ENCODE measurements at regions not wholly inside any gene's neighbourhood (a gene's known extent, or its start where the extent isn't known, plus 50 kb on each side); places are given as distances from the start of the nearest gene placed in this dataset.
"Not testable (repeated sequence)": the region's sequence is repeated elsewhere in the genome, so short reads cannot be mapped to it uniquely, and the experiment has no call there.

DNA sequence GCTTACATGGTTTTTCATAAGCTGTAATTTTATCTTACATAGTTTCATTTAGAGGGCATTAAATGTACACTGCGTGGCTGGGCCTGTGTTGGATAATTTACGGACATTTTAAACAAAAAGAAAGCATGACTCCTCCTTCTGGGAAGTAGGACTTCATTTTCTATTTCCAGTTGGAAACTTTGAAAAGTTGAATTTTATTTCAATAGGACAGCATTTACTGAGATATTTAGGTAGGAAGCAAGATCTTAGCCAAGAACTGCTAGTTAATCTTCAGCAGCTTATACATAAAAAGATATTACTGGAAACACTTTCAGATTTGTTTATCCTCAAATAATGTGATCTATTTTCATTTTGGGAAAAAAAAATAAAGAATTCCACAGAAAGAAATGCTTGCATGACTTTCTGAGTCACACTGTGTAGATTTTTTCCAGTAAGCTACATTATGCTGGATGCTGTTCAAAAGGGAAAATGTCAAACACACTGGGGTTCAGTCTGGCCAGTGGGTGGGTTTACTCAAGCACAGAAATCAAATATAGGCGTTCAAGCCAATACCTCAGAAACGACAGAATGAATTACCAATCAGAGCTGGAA lies 239.4 kb upstream of the KRR1 start (continued):
- TF ChIP-seq, protein P1, sequence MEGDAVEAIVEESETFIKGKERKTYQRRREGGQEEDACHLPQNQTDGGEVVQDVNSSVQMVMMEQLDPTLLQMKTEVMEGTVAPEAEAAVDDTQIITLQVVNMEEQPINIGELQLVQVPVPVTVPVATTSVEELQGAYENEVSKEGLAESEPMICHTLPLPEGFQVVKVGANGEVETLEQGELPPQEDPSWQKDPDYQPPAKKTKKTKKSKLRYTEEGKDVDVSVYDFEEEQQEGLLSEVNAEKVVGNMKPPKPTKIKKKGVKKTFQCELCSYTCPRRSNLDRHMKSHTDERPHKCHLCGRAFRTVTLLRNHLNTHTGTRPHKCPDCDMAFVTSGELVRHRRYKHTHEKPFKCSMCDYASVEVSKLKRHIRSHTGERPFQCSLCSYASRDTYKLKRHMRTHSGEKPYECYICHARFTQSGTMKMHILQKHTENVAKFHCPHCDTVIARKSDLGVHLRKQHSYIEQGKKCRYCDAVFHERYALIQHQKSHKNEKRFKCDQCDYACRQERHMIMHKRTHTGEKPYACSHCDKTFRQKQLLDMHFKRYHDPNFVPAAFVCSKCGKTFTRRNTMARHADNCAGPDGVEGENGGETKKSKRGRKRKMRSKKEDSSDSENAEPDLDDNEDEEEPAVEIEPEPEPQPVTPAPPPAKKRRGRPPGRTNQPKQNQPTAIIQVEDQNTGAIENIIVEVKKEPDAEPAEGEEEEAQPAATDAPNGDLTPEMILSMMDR (IDR thresholded peaks at IDR 0.05) = no peak
- TF ChIP-seq FOSL2 (IDR thresholded peaks at IDR 0.05; ENCODE audit: borderline replicate concordance, low read depth) (peak; percentile 67), GATA2 (CRISPR knock-in tag; IDR thresholded peaks at IDR 0.05) (no peak), TCF12 (IDR thresholded peaks at IDR 0.05) (0 out of 2 replicates have a peak, but pooled peaks have one; percentile 38), MEF2A (IDR thresholded peaks at IDR 0.05; ENCODE audit: borderline replicate concordance, low read depth) (no peak), POLR2AphosphoS5 (IDR thresholded peaks at IDR 0.05; ENCODE audit: low read depth, low read length) (no peak), NRF1 (IDR thresholded peaks at IDR 0.05; ENCODE audit: low read depth, low read length) (no peak), RFX5 (IDR thresholded peaks at IDR 0.05; ENCODE audit: low read length) (no peak), TEAD4 (IDR thresholded peaks at IDR 0.05; ENCODE audit: borderline replicate concordance, insufficient read depth) (peak; percentile 65; the same call in 1 of the 2 replicates), SIN3A (IDR thresholded peaks at IDR 0.05; ENCODE audit: borderline replicate concordance, low read depth, low read length) (no peak), NFIC (IDR thresholded peaks at IDR 0.05; ENCODE audit: borderline replicate concordance) (peak; percentile 35), GABPA (IDR thresholded peaks at IDR 0.05; ENCODE audit: low read depth) (no peak), RAD21 (IDR thresholded peaks at IDR 0.05; ENCODE audit: low read length) (no peak)
- TF ChIP-seq, protein P2, sequence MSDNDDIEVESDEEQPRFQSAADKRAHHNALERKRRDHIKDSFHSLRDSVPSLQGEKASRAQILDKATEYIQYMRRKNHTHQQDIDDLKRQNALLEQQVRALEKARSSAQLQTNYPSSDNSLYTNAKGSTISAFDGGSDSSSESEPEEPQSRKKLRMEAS (IDR thresholded peaks at IDR 0.05; ENCODE audit: low read depth) = 0 out of 2 replicates have a peak, but pooled peaks have one; percentile 15
- TF ChIP-seq, protein P3, sequence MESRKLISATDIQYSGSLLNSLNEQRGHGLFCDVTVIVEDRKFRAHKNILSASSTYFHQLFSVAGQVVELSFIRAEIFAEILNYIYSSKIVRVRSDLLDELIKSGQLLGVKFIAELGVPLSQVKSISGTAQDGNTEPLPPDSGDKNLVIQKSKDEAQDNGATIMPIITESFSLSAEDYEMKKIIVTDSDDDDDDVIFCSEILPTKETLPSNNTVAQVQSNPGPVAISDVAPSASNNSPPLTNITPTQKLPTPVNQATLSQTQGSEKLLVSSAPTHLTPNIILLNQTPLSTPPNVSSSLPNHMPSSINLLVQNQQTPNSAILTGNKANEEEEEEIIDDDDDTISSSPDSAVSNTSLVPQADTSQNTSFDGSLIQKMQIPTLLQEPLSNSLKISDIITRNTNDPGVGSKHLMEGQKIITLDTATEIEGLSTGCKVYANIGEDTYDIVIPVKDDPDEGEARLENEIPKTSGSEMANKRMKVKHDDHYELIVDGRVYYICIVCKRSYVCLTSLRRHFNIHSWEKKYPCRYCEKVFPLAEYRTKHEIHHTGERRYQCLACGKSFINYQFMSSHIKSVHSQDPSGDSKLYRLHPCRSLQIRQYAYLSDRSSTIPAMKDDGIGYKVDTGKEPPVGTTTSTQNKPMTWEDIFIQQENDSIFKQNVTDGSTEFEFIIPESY (IDR thresholded peaks at IDR 0.05; ENCODE audit: borderline replicate concordance, low read depth) = no peak
- TF ChIP-seq, protein P4, sequence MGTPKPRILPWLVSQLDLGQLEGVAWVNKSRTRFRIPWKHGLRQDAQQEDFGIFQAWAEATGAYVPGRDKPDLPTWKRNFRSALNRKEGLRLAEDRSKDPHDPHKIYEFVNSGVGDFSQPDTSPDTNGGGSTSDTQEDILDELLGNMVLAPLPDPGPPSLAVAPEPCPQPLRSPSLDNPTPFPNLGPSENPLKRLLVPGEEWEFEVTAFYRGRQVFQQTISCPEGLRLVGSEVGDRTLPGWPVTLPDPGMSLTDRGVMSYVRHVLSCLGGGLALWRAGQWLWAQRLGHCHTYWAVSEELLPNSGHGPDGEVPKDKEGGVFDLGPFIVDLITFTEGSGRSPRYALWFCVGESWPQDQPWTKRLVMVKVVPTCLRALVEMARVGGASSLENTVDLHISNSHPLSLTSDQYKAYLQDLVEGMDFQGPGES (IDR thresholded peaks at IDR 0.05; ENCODE audit: low read depth, low read length) = no peak

DNA sequence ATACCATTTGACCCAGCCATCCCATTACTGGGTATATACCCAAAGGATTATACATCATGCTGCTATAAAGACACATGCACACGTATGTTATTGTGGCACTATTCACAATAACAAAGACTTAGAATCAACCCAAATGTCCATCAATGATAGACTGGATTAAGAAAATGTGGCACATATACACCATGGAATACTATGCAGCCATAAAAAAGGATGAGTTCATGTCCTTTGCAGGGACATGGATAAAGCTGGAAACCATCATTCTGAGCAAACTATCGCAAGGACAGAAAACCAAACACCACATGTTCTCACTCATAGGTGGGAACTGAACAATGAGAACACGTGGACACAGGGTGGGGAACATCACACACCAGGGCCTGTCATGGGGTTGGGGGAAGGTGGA lies 237.6 kb upstream of the KRR1 start:
- CTCF ChIA-PET = interaction anchor here (1.2 kb wide), 1 partner anchor 11 kb away, joined by 3 read pairs; no protein-coding TSS in a partner anchor
- H2AFZ ChIP-seq (ENCODE audit: low read depth); H3K4me1 ChIP-seq (ENCODE audit: control insufficient read depth in 1 of 2, insufficient read depth in 2 of 2, low read depth in 1 of 2, low read length in 1 of 2); H3K27me3 ChIP-seq (ENCODE audit: insufficient read depth); H3K9ac ChIP-seq; H3K79me2 ChIP-seq (ENCODE audit: insufficient read depth); H3K4me2 ChIP-seq; H3K9me3 ChIP-seq; H3K9me2 ChIP-seq; H3K27ac ChIP-seq (ENCODE audit: low read depth in 2 of 2, low read length in 1 of 2); H3K4me3 ChIP-seq (ENCODE audit: low read depth in 2 of 2, low read length in 1 of 2); DNase-seq; H3K36me3 ChIP-seq (replicated peaks in 1 of 2; ENCODE audit: control insufficient read depth in 1 of 2, insufficient read depth in 2 of 2, low read length in 1 of 2); H4K20me1 ChIP-seq (ENCODE audit: insufficient read depth); POLR2A ChIA-PET: not testable (repeated sequence)
- WGBS (ENCODE audit: low lambda C conversion rate) = 95% methylated on average over 3 of the region's 3 CpGs
- H3F3A ChIP-seq (replicated peaks; ENCODE audit: insufficient read depth) = peaks cover 15% of the 10 kb centered on the region
